HG02610 (cell line): ENCODE measurements at regions not wholly inside any gene's neighbourhood (a gene's known extent, or its start where the extent isn't known, plus 50 kb on each side); places are given as distances from the start of the nearest gene placed in this dataset.
"Not testable (repeated sequence)": the region's sequence is repeated elsewhere in the genome, so short reads cannot be mapped to it uniquely, and the experiment has no call there.

Source experiments
- ATAC-seq: cut with Tn5 transposase; IDR thresholded peaks from one replicate; pipeline ENCODE4 v1.9.1; 2021; ENCODE audit warnings: mild to moderate bottlenecking, moderate library complexity; ENCODE audit not compliant: unreplicated experiment

DNA sequence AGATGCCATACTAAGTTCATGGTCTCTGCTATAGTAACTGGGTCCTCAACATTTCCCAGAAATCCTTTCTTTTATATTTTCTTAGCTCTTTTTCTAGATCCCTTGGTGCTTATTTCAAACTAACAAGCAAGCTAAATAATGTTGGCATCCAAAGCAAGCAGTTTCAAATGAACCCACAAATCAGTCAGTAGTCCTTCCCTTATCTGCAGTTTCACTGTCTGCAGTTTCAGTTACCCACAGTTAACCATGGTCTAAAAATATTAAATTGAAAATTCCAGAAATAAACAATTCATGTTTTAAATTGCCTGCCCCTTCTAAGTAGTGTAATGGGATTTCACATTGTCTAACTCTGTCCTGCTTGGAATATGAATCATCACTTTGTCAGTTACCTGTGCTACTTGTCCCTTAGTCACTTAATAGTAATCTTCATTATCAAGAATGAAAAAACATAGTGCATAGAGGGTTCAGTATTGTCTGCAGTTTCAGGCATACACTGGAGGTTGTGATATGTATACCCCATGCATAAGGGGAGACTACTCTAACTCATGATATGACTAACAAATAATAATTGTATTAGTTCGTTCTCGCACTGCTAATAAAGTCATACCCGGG lies 633.7 kb downstream of the MECOM start:
- no peak for ATAC-seq

DNA sequence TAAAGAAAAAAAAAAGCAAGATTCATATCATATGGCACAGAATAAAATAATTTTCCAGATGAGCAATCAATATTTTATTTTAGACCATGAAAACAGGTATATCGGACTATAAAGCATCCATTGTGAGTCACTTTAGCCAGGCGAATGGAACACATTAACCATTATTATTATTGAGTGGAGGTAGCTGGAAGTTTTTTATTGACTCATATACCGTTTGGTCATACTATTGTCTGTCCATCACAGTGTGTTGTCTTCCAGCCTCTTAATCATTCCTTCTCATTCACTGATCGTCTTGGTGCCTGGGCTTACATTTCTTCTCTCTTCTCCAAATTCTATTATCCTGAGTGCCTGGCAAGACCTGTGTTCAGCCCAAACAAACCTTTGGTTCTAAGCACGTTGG lies 634.8 kb downstream of the MECOM start:
- ATAC-seq: no peak

DNA sequence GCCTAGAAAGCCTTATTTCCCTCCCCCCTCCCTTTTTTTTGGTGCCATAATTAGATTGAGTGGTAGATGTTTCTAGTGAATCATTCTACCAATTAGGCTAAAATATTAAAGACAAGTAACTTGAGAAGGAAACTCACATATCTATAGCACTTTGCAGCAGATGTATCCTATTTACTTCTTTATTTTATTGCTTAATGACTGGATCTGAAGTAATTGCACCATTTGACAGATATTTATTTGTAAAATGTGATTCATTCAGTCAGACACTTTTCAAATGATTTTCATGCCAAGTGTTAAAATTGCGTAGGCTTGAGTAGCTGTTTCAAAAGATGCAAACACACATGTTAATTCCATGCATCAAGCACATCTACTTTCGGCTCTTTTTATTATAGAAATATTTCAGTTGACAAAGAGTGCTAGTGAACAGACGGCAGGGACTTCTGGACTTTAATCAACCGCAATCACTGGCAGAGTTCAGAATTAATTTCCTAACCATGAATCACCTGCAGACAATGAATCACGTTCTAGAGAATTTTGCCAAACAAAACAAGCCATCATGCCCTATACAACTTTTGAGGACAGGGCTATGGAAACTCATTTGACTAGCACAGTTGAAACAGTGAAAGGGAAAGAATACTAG lies 636.8 kb downstream of the MECOM start:
- ATAC-seq: no peak

DNA sequence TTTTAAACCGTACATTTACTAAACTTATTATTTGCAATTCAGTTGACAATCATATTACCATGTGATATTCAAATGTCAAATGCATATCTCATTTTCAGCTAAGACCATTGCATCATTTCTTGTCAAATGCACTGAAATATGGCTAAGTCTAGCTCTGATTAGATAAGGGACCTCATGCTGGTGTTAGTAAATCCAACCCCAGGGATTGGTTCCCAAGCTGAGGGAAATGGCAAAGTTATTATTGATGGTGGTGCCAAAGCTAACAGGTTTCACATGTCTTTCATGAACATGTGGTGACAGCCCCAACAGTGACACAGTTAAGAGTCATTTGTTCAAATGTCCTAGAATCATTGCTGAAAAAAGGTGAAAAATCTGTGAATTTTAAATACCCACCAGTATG lies 641.1 kb downstream of the MECOM start:
- no peak for ATAC-seq

DNA sequence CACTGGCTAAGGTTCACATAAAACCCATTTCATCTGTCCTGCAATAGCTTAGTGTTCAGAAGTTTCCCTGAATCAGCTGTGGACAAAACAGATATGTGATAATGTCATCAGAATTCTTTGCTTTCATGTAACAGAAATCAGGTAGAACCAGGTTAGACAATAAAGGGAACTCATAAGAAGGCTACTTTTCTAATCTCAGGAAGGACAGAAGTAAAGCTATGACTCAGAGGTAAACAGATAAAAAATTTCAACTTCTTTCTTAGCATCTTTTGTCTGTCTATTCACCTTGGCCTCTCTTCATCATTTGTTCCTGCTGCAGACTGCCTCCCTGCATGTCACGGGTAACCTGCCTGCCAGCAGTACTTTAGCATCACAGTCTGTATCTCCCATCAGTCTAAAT lies 643.1 kb downstream of the MECOM start:
- no peak for ATAC-seq

DNA sequence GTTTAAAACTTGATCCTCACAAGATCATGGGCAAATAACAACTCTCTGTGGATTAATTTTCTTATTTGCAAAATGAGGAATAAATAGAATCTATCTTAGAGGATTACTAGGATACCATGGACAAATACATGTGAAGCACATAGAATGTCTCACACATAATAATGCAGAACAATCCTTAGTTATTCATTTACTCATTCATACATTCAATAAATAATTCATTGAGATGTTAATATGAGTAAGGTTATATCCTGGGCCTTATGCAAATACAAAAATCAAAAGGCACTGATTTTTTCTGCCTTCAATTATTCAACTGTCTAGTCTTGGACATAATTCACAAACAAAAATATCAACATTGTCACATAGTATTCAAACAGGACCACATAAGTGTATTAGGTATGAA lies 654.1 kb downstream of the MECOM start:
- ATAC-seq: no peak

DNA sequence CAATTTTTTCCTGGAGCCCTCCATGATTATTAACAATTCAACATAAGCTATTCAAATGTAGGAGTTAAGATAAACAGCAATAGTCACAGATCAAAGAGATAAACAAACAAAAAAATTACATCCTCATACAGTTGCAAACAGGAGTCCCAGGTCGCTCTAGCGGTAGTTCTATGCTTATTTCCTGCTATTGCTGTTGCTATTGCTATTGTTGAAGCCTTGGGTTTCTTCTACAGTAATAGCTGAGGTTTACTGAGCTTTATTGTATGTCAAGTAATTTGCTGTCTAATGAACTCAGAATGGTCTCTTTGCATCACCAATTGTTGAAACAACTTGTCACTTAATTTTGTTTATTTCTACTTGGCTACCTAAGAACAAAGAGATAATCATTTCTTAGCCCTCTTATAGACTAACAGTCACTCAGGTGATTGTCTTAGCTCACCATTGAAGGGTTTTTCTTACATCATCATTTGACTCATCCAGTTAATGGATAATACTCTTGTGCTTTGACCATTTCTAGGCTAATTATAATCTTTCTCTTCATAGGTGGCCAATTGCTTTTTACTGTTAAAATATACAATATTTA lies 654.6 kb downstream of the MECOM start:
- ATAC-seq: no peak

DNA sequence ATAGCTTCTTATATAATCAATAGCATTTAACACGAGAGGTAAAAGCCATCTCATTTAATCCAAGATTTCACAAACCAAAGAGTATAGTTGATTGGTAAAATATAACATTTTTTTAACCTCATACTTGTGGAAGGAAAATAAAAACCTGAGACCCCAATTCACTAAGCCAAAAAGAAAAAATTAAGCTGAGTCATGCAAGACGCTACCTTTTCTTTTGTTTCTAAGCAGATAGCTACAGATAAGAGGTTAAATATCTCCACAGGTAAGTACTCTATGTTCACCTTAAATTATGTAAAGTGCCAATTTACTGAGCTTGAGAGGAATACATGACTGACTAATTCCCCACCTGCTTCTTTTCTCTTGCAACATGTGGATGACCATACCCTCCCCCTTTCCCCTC lies 656.4 kb downstream of the MECOM start:
- ATAC-seq: no peak

DNA sequence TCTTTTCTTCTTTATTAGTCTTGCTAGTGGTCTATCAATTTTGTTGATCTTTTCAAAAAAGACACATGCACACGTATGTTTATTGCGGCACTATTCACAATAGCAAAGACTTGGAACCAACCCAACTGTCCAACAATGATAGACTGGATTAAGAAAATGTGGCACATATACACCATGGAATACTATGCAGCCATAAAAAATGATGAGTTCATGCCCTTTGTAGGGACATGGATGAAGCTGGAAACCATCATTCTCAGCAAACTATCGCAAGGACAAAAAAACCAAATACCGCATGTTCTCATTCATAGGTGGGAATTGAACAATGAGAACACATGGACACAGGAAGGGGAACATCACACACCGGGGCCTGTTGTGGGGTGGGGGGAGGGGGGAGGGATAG lies 657.1 kb downstream of the MECOM start:
- not testable (repeated sequence) for ATAC-seq

DNA sequence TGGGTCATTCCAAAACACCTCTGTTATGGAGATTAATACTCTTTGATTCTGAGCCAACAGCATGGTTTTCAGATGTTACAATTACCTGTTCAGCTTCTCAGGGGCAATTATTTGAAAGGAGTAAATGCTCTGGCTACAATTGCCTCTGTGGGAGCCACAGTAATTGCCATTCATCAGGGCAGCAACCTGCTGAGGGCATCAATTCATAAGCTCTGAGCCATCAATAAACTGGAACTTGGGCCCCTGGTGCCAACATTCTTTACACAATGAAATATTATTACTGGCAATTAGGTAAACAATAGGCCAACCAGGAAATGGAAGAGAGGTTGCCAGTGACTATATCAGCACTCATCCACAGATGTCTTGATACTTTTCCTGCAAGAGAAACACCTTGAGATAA lies 660.8 kb downstream of the MECOM start:
- ATAC-seq: no peak

DNA sequence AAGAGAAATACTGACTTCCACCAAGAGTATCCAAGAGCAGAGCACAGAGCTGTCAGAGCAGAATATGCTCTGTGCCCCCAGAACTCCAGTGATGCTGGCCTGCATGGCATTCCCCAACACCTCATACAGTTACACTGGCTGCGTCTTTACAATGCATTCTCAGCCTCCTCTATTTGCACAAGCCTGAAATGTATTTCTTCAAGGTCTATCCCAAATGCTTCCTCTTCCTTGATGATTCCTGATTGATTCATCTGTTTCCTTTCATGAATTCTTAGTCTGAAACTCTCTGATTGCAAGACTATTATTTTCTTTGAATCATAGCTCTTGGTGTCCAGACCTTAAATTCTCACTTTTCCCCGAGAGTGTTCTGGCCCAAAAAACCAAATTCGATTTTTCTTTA lies 664.7 kb downstream of the MECOM start:
- ATAC-seq: no peak

DNA sequence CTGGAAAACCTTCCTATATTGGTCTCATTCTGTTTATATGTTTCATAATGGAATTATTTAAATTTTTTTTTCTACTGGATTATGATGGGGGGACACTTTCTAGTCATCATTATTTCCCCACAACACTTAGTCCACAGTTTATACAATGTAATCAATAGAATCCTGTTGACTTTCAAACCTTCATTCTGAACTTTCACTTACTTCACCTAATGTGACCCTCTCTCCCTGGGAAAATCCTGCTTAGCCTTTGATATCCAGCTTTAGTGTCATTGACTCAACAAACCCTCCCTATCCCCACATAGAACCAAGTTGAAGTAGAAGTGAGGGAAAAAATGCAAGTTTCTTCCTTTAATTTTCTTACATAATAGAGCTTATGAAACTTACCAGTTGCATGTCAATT lies 666.0 kb downstream of the MECOM start:
- no peak for ATAC-seq

DNA sequence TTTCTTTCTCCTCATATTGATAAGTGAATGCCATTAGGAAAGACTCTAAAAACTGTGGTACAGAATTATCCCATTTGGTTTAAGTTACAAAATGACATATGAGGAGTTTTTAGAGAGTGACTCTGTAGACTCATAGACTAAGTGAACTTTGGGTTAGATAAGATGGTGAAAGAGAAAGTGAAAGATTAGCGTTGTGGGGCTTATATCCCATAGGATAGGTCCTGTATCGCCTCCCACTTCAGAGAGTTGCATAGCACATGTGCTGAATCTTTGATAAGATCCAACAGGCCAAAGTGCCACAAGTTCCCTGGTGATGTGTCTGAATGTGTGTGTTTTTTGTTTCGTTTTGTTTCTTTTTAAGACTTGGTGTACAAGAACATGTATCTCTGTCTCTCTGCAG lies 666.9 kb downstream of the MECOM start:
- ATAC-seq: no peak

DNA sequence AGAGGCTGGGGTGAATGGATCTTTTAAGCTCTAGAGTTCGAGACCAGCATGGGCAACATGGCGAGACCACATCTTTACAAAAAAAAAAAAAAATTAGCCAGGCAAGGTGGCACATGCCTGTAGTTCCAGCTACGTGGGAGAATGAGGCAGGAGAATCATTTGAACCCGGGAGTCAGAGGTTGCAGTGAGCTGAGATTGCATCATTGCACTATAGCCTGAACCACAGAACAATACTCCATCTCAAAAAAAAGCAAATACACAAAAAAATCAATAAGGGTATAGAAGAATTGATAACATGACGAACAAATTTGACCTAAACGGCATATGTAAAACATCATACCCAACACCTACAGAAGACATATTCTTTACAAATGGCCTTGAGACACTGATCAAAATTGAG lies 668.4 kb downstream of the MECOM start:
- ATAC-seq: no peak

DNA sequence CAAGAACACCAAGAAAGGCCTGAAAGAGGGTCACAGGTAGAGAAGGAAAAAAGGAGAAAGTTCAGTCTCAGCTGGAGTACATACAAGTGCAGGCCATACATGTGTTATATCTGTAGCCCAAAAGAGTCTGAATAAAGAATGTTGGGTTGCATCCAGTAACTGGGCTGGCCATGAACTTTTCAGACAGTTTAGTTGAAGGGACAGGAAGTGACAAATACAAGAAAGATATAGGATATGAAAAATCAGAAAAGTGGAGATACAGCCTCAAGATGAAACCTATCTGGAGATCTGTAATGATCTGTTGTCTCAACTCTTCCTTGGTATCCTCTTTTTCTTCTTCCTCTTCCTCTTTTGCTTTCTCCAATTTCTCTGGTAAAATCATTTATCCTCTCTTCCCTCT lies 671.7 kb downstream of the MECOM start:
- ATAC-seq: no peak

DNA sequence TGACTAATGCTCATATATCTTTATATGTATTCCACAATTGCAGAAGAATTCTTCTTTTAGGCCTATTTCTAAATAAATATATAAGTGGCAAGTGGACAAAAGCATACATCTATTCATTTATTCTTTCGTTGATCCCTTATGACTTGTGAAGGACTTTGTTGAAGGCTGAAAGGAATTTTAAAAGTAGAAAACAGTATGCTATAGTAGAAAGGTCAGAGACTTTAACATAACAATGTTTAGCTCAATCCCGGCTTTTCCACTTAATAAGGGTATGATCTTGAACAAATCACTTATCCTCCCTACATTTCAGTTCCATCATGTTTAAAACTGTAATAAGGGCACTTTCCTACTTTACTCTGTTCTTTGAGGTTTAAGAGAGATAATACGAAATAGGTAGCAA lies 672.9 kb downstream of the MECOM start:
- ATAC-seq: no peak

DNA sequence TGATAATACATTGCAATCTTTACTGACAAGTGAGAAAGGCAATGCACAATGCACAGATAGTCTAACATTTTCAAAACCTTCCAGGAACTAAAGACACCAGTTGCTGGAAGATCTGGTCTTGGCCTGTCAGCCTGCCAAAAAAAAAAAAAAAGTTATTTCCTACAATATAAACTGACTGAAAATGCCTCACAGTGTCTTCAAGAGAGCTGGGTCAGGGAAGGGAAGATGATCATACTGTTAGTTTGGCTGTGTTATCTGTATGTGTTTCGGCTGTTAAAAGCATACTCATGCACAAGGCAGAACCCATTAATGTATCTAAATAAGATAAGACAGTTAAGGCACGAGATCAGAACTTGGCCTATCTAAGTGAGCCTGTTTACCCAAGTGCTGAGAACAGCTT lies 673.4 kb downstream of the MECOM start:
- no peak for ATAC-seq

DNA sequence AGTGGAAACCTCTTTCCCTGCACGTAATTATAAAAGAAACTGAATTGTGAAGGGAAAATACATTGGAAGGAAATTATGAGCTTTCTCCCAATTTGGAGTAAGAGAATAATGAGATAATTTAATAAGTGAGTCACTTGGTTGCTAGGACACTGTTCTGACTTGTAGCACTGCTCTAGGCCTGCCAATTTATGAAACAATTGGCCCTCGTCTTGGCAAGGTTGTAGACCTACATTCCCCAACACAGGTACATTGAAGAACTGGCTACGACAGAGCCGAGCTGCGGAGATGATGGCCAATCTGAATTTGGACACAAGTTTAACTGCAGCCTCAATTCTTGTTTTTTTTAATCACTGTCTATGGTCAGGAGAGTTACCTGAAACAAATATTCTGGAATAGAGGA lies 674.1 kb downstream of the MECOM start:
- no peak for ATAC-seq

DNA sequence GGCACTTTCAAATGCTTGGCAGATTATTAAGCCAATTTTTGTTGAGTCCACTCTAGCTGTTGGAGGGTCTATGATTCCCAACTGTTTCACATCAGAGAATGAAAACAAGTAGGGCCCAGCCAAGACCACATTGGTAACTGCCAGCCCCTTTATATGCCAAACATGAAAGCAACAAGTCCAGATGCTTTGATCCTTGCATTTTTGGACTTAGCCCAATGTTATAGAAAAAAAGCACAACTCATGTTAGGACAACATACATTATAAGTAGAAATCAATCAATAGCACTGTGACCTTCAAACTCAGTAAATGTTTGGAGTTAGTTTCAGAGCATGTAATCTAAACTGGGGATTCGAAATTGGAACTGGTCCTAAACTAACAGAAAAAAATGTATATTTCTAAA lies 674.7 kb downstream of the MECOM start:
- no peak for ATAC-seq

DNA sequence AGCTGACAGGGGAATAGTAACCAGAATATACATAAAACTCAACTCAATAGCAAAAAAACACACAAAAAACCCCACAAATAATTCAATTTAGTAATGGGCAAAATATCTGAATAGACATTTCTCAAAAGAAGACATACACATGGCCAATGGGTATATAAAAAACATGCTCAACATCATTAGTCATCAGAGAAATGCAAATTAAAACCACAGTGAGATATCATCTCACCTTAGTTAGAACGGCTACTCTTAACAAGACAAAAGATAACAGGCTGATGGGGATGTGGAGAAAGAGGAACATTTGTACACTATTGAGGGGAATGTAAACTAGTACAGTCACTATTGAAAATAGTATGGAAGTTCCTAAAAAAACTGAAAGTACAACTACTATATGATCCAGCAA lies 678.6 kb downstream of the MECOM start:
- no peak for ATAC-seq

DNA sequence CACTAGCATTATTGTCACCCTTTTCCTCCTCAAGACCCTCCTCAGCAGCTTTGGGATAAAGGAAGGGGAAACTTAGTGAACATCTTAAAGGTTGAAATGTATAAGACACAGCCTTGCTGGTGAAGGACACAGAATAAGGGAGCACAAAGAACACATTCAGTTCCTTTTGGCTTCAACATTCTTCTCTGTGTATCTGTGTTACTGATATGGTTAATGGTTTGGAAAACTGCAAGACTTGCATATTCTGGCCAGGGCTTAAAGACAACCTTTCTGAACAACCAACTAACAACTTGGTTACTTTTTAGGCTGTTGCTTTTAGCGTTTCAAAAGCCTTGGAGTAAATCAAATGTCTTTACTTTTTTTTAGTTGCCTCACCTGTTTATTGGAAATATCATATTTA lies 680.5 kb downstream of the MECOM start:
- no peak for ATAC-seq

DNA sequence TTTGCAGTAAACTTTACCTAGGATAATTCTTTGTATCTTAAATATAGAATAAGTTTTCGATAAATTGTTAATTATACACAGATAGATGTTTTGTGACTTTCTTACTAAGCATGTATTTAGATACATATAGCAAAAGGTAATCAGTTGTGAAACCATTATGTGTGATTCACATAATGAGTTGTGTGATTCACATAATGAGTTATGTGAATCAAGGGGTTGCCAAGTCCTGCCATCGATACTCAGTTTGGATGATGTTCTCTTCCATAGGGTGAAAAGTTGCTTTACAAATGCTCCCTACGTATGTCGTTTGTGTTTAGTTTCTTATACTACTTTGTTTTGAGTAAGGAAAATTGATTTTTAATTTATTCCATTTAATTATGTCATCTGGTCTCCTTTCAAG lies 682.1 kb downstream of the MECOM start:
- no peak for ATAC-seq
